ENCODE measurements at regions not wholly inside any gene's neighbourhood (a gene's known extent, or its start where the extent isn't known, plus 50 kb on each side); places are given as distances from the start of the nearest gene placed in this dataset.

DNA sequence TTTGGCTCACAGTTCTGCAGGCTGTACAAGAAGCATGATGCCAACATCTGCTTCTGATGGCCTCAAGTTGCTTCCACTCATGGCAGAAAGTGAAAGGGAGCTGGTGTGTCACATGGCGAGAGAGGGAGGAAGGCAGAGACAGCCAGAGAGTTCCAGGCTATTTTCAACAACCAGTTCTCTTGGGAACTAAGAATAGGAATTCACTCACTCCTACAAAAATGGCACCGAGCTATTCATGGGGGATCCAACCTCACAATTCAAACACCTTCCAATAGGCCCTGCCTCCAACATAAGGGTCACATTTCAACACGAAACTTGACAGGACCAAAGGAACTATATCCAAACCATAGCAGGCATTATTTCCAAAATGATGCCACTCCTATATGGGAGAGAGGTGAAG is 299.5 kb upstream of the TGFBR2 start:
- Histone ChIP-seq H3K56ac (replicated peaks; ENCODE audit: insufficient read length, low read depth, low read length) (no peak overlapping the region), H3K4me1 (replicated peaks in 1 of 4; ENCODE audit: control insufficient read depth in 3 of 4, insufficient read depth in 4 of 4, low read length in 3 of 4) (no peaks in the 10 kb centered on the region), H3K27ac (ENCODE audit: low read depth, low read length) (no peak overlapping the region), H4K8ac (ENCODE audit: extremely low read depth, insufficient read depth, low read length) (no peak overlapping the region), H2BK12ac (ENCODE audit: low read depth, low read length) (no peak overlapping the region), H3K4ac (replicated peaks; ENCODE audit: insufficient read length, low read depth, low read length) (no peak overlapping the region), H4K5ac (ENCODE audit: insufficient read length, low read depth, low read length) (no peak overlapping the region), H3K9me3 (ENCODE audit: insufficient read depth in 2 of 2, low read depth in 1 of 2, low read length in 1 of 2) (peaks cover 2 to 4% of the 10 kb centered on the region in 2 experiments; a peak in 3 of 4 replicates), H3K4me2 (ENCODE audit: insufficient read depth in 1 of 2, low read depth in 2 of 2, low read length in 2 of 2) (no peak overlapping the region), H3K36me3 (ENCODE audit: control insufficient read depth in 2 of 4, insufficient read depth in 4 of 4, low read length in 3 of 4) (peaks cover 0 to 4% (median 0%) of the 10 kb centered on the region in 4 experiments; a peak in 2 of 8 replicates), H2BK20ac (ENCODE audit: low read length) (no peak overlapping the region), H2AFZ (ENCODE audit: low read length) (no peak overlapping the region), H3K23me2 (ENCODE audit: low read depth, low read length) (no peaks in the 10 kb centered on the region; the same call in 1 of the 2 replicates), H3K23ac (ENCODE audit: insufficient read length) (no peak overlapping the region), H3K79me1 (ENCODE audit: low read depth, low read length) (no peaks in the 10 kb centered on the region), H2AK5ac (ENCODE audit: low read depth, low read length) (no peak overlapping the region), H3K79me2 (ENCODE audit: control insufficient read depth in 1 of 2, insufficient read depth in 2 of 2, low read length in 2 of 2) (no peaks in the 10 kb centered on the region), H2BK120ac (replicated peaks; ENCODE audit: low read depth, low read length) (no peak overlapping the region), H3K27me3 (replicated peaks in 1 of 4; ENCODE audit: control insufficient read depth in 3 of 4, extremely low read depth in 1 of 4, insufficient read depth in 3 of 4, low read length in 3 of 4) (no peaks in the 10 kb centered on the region), H3K14ac (ENCODE audit: insufficient read length) (no peak overlapping the region), H3K9ac (replicated peaks in 1 of 4; ENCODE audit: extremely low read depth in 1 of 4, low read depth in 3 of 4, low read length in 3 of 4) (no peak overlapping the region), H4K91ac (replicated peaks; ENCODE audit: insufficient read length, low read length) (no peak overlapping the region), H2BK15ac (ENCODE audit: low read length) (no peak overlapping the region), H4K20me1 (replicated peaks in 1 of 2; ENCODE audit: control insufficient read depth in 1 of 2, insufficient read depth in 2 of 2, low read length in 2 of 2) (no peaks in the 10 kb centered on the region), H2BK5ac (ENCODE audit: low read depth, low read length) (no peak overlapping the region), H3K4me3 (ENCODE audit: extremely low read depth in 1 of 4, insufficient read depth in 2 of 4, low read depth in 3 of 4, low read length in 4 of 4) (no peak overlapping the region), H3K18ac (ENCODE audit: extremely low read depth, low read length) (no peak overlapping the region)
- FAIRE-seq: no peak
- DNase-seq (ENCODE audit: low read depth in 1 of 2, low spot score in 2 of 2): no peak
- WGBS, 2 experiments (ENCODE audit: extremely low coverage in 1 of 2, insufficient coverage in 1 of 2, insufficient read length in 1 of 2, insufficient replicate concordance in 2 of 2, low coverage in 1 of 2, low lambda C conversion rate in 2 of 2, missing lambda C conversion rate in 1 of 2): 90% methylated on average over 3 of the region's 3 CpGs; no CpG with 5 or more reads in 1 of the 2 experiments
- POLR2A ChIA-PET (ENCODE audit: partially characterized antibody): no interaction called here
- no peak for TF ChIP-seq TAF7 (optimal IDR thresholded peaks at IDR 0.05; ENCODE audit: borderline replicate concordance, low read depth, low read length)
- no peak for TF ChIP-seq POU5F1 (IDR thresholded peaks at IDR 0.05; ENCODE audit: low read depth, low read length)
- CTCF ChIA-PET (ENCODE audit: partially characterized antibody): interaction anchor here (2.4 kb wide), 1 partner anchor 12 kb away, joined by 6 read pairs; no protein-coding TSS in a partner anchor
